ENCODE measurements at regions not wholly inside any gene's neighbourhood (a gene's known extent, or its start where the extent isn't known, plus 50 kb on each side); places are given as distances from the start of the nearest gene placed in this dataset.

- intact Hi-C loops (cut with DNase I), result no loop called here
- 64% methylated on average over 4 of the region's 4 CpGs for WGBS
- TF ChIP-seq POLR2A (IDR thresholded peaks at IDR 0.05; ENCODE audit: low read depth), result no peak
- no peak overlapping the region for H3K27ac ChIP-seq (replicated peaks in 1 of 4)
- no peaks in the 10 kb centered on the region for H3K9me3 ChIP-seq
- DNase-seq (ENCODE audit: extremely low spot score), result no peak
- no peaks in the 10 kb centered on the region for H3K4me1 ChIP-seq
- no peaks in the 10 kb centered on the region for H3K27me3 ChIP-seq
- H3K4me3 ChIP-seq, result no peak overlapping the region
- H3K36me3 ChIP-seq, result no peaks in the 10 kb centered on the region
Observed at GRCh38 chr5:153299891-153300290, 190.6 kb upstream of the GRIA1 start.

GRCh38 chr5:153308282-153308681, 182.2 kb upstream of the GRIA1 start:
- Histone ChIP-seq H3K27me3 (no peaks in the 10 kb centered on the region), H3K27ac (replicated peaks in 1 of 4) (no peak overlapping the region), H3K36me3 (no peaks in the 10 kb centered on the region), H3K4me1 (no peaks in the 10 kb centered on the region), H3K4me3 (no peak overlapping the region), H3K9me3 (no peaks in the 10 kb centered on the region)
- TF ChIP-seq CTCF (IDR thresholded peaks at IDR 0.05) (no peak), POLR2AphosphoS5 (IDR thresholded peaks at IDR 0.05) (no peak), POLR2A (IDR thresholded peaks at IDR 0.05; ENCODE audit: low read depth) (no peak), EP300 (IDR thresholded peaks at IDR 0.05) (no peak)
- DNase-seq (ENCODE audit: extremely low spot score), result no peak
- WGBS, result 55% methylated on average over 1 of the region's 1 CpG
- intact Hi-C loops (cut with DNase I), result no loop called here

- 83% methylated on average over 4 of the region's 4 CpGs for WGBS
- Histone ChIP-seq H3K36me3 (no peaks in the 10 kb centered on the region), H3K4me3 (no peak overlapping the region), H3K27ac (replicated peaks in 1 of 4) (no peak overlapping the region), H3K9me3 (no peaks in the 10 kb centered on the region), H3K4me1 (no peaks in the 10 kb centered on the region), H3K27me3 (no peaks in the 10 kb centered on the region)
- no peak for DNase-seq (ENCODE audit: extremely low spot score)
- intact Hi-C loops (cut with DNase I), result no loop called here
- TF ChIP-seq POLR2AphosphoS5 (IDR thresholded peaks at IDR 0.05), result no peak
- TF ChIP-seq EP300 (IDR thresholded peaks at IDR 0.05), result no peak
- no peak for TF ChIP-seq POLR2A (IDR thresholded peaks at IDR 0.05; ENCODE audit: low read depth)
- no peak for TF ChIP-seq CTCF (IDR thresholded peaks at IDR 0.05)
Observed at GRCh38 chr5:153318556-153318955, 171.9 kb upstream of the GRIA1 start.

- Histone ChIP-seq H3K4me3 (no peak overlapping the region), H3K27ac (replicated peaks in 1 of 4) (no peak overlapping the region), H3K4me1 (no peaks in the 10 kb centered on the region), H3K27me3 (peaks cover 0 to 4% (median 0%) of the 10 kb centered on the region in 4 donors), H3K36me3 (no peaks in the 10 kb centered on the region), H3K9me3 (no peaks in the 10 kb centered on the region)
- intact Hi-C loops (cut with DNase I), result no loop called here
- no peak for DNase-seq (ENCODE audit: extremely low spot score)
- TF ChIP-seq EP300 (IDR thresholded peaks at IDR 0.05) (no peak), CTCF (IDR thresholded peaks at IDR 0.05) (no peak), POLR2A (IDR thresholded peaks at IDR 0.05; ENCODE audit: low read depth) (no peak), POLR2AphosphoS5 (IDR thresholded peaks at IDR 0.05) (no peak)
- 82% methylated on average over 1 of the region's 1 CpG for WGBS
Observed at GRCh38 chr5:153321478-153321877, 169.0 kb upstream of the GRIA1 start.

- intact Hi-C loops (cut with DNase I), result no loop called here
- H3K27ac ChIP-seq (replicated peaks in 1 of 4), result no peak overlapping the region
- 85% methylated on average over 3 of the region's 3 CpGs for WGBS
- no peaks in the 10 kb centered on the region for H3K36me3 ChIP-seq
- no peak overlapping the region for H3K4me3 ChIP-seq
- H3K9me3 ChIP-seq, result no peaks in the 10 kb centered on the region
- no peaks in the 10 kb centered on the region for H3K27me3 ChIP-seq
- TF ChIP-seq POLR2A (IDR thresholded peaks at IDR 0.05; ENCODE audit: low read depth), result no peak
- DNase-seq (ENCODE audit: extremely low spot score), result no peak
- no peaks in the 10 kb centered on the region for H3K4me1 ChIP-seq
Observed at GRCh38 chr5:153340139-153340538, 150.3 kb upstream of the GRIA1 start.

- no peaks in the 10 kb centered on the region for H3K9me3 ChIP-seq
- DNase-seq (ENCODE audit: extremely low spot score), result no peak
- no peak for TF ChIP-seq EP300 (IDR thresholded peaks at IDR 0.05)
- no peak for TF ChIP-seq CTCF (IDR thresholded peaks at IDR 0.05)
- no peak for TF ChIP-seq POLR2AphosphoS5 (IDR thresholded peaks at IDR 0.05)
- no peak for TF ChIP-seq POLR2A (IDR thresholded peaks at IDR 0.05; ENCODE audit: low read depth)
- H3K4me3 ChIP-seq, result no peak overlapping the region
- no peaks in the 10 kb centered on the region for H3K4me1 ChIP-seq
- H3K27me3 ChIP-seq, result no peaks in the 10 kb centered on the region
- H3K36me3 ChIP-seq, result no peaks in the 10 kb centered on the region
- 86% methylated on average over 1 of the region's 1 CpG for WGBS
- intact Hi-C loops (cut with DNase I), result no loop called here
- no peak overlapping the region for H3K27ac ChIP-seq (replicated peaks in 1 of 4)
Observed at GRCh38 chr5:153340738-153341137, 149.7 kb upstream of the GRIA1 start.
